ENCODE measurements at regions not wholly inside any gene's neighbourhood (a gene's known extent, or its start where the extent isn't known, plus 50 kb on each side); places are given as distances from the start of the nearest gene placed in this dataset.

DNA sequence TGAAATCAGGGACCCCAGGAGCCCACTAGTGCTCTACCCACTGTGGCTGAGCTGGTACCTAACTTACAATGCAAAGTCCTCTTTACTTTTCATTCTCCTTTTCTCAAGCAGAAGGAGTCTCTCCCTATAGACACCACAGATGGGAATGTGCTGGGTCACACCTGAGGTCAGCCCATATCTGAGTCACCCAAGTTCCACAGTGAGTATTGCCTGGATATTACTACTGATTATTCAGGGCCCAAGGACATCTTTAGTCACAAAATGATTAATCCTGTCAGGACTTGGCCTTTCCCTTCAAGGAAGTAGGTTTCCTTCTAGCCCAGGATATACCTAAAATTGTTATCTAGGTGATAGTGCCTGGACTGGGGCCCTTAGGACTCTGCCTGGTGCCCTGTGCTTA lies 1305.2 kb downstream of the SI start:
- H3K36me3 ChIP-seq (ENCODE audit: insufficient read depth, low read length), result no peaks in the 10 kb centered on the region
- no peaks in the 10 kb centered on the region for H4K20me1 ChIP-seq (ENCODE audit: insufficient read depth, low read length)
- H3K4me1 ChIP-seq (ENCODE audit: insufficient read depth, low read length, severe bottlenecking), result peaks cover 14% of the 10 kb centered on the region
- TF ChIP-seq, protein P1, sequence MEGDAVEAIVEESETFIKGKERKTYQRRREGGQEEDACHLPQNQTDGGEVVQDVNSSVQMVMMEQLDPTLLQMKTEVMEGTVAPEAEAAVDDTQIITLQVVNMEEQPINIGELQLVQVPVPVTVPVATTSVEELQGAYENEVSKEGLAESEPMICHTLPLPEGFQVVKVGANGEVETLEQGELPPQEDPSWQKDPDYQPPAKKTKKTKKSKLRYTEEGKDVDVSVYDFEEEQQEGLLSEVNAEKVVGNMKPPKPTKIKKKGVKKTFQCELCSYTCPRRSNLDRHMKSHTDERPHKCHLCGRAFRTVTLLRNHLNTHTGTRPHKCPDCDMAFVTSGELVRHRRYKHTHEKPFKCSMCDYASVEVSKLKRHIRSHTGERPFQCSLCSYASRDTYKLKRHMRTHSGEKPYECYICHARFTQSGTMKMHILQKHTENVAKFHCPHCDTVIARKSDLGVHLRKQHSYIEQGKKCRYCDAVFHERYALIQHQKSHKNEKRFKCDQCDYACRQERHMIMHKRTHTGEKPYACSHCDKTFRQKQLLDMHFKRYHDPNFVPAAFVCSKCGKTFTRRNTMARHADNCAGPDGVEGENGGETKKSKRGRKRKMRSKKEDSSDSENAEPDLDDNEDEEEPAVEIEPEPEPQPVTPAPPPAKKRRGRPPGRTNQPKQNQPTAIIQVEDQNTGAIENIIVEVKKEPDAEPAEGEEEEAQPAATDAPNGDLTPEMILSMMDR (IDR thresholded peaks at IDR 0.05; ENCODE audit: low read length), result no peak
- no peak for TF ChIP-seq EZH2 (IDR thresholded peaks at IDR 0.05; ENCODE audit: borderline replicate concordance, low read length)
- H3K9me3 ChIP-seq (ENCODE audit: low read length), result no peaks in the 10 kb centered on the region
- no peak overlapping the region for H3K4me3 ChIP-seq (ENCODE audit: low read depth, low read length, poor library complexity, severe bottlenecking)
- H3K9me2 ChIP-seq (ENCODE audit: low read depth, low read length), result no peaks in the 10 kb centered on the region
- H3K27me3 ChIP-seq (ENCODE audit: insufficient read depth, low read length), result no peaks in the 10 kb centered on the region
- H3F3A ChIP-seq (ENCODE audit: insufficient read depth, low read length), result no peaks in the 10 kb centered on the region
- no peaks in the 10 kb centered on the region for H3K79me2 ChIP-seq (ENCODE audit: insufficient read depth, low read length)
- no peak overlapping the region for H3K27ac ChIP-seq (ENCODE audit: low read depth, low read length, poor library complexity, severe bottlenecking)
- no peak overlapping the region for H3K9ac ChIP-seq (ENCODE audit: low read length)
- no peak overlapping the region for H3K4me2 ChIP-seq (ENCODE audit: low read length)
- no peak overlapping the region for H2AFZ ChIP-seq (ENCODE audit: low read length)

DNA sequence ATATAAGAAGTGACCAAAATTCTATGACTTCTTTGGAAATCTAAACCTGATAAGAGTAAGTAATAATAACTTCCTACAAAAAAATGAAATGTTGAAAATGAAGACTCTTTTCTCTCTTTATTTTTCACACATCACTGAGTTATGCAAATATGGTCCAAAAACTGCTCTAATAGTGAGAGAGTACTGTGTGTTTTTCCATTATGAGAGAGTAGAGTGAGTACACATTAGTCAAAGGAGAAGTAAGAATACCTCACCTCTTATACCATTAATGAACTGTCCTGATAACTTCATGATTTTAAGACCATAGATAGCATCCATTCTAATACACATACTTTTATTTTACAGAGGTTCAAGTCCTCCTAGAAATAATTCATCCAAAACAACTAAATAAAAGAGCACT lies 1310.2 kb downstream of the SI start:
- H3K4me3 ChIP-seq (ENCODE audit: low read depth, low read length, poor library complexity, severe bottlenecking), result no peak overlapping the region
- H3K36me3 ChIP-seq (ENCODE audit: insufficient read depth, low read length), result no peaks in the 10 kb centered on the region
- H3K4me2 ChIP-seq (ENCODE audit: low read length), result peak overlapping the region; percentile 5; the same call in 1 of the 2 replicates

GRCh38 chr3:163766112-163766511 lies 1312.2 kb downstream of the SI start:
- H4K20me1 ChIP-seq (ENCODE audit: insufficient read depth, low read length), result no peaks in the 10 kb centered on the region
- no peak overlapping the region for H3K9ac ChIP-seq (ENCODE audit: low read length)
- H3K4me1 ChIP-seq (ENCODE audit: insufficient read depth, low read length, severe bottlenecking), result peaks cover 42% of the 10 kb centered on the region
- no peaks in the 10 kb centered on the region for H3K36me3 ChIP-seq (ENCODE audit: insufficient read depth, low read length)
- H3F3A ChIP-seq (ENCODE audit: insufficient read depth, low read length), result no peaks in the 10 kb centered on the region
- no peak overlapping the region for H3K27ac ChIP-seq (ENCODE audit: low read depth, low read length, poor library complexity, severe bottlenecking)
- no peaks in the 10 kb centered on the region for H3K9me3 ChIP-seq (ENCODE audit: low read length)
- no peaks in the 10 kb centered on the region for H3K79me2 ChIP-seq (ENCODE audit: insufficient read depth, low read length)
- no peak overlapping the region for H3K4me3 ChIP-seq (ENCODE audit: low read depth, low read length, poor library complexity, severe bottlenecking)
- no peaks in the 10 kb centered on the region for H3K27me3 ChIP-seq (ENCODE audit: insufficient read depth, low read length)
- peak overlapping the region; percentile 64; the same call in 1 of the 2 replicates for H2AFZ ChIP-seq (ENCODE audit: low read length)
- H3K4me2 ChIP-seq (ENCODE audit: low read length), result no peak overlapping the region
- no peak for TF ChIP-seq EZH2 (IDR thresholded peaks at IDR 0.05; ENCODE audit: borderline replicate concordance, low read length)
- TF ChIP-seq, protein P1 (IDR thresholded peaks at IDR 0.05; ENCODE audit: low read length), result no peak
- no peaks in the 10 kb centered on the region for H3K9me2 ChIP-seq (ENCODE audit: low read depth, low read length)

More for the DNA sequence above, 1310.2 kb downstream of the SI start:
- no peaks in the 10 kb centered on the region for H4K20me1 ChIP-seq (ENCODE audit: insufficient read depth, low read length)
- H2AFZ ChIP-seq (ENCODE audit: low read length), result no peak overlapping the region; the same call in 1 of the 2 replicates
- TF ChIP-seq EZH2 (IDR thresholded peaks at IDR 0.05; ENCODE audit: borderline replicate concordance, low read length), result no peak
- TF ChIP-seq, protein P1 (IDR thresholded peaks at IDR 0.05; ENCODE audit: low read length), result no peak
- peaks cover 42% of the 10 kb centered on the region for H3K4me1 ChIP-seq (ENCODE audit: insufficient read depth, low read length, severe bottlenecking)
- H3F3A ChIP-seq (ENCODE audit: insufficient read depth, low read length), result no peaks in the 10 kb centered on the region
- H3K79me2 ChIP-seq (ENCODE audit: insufficient read depth, low read length), result no peaks in the 10 kb centered on the region
- no peaks in the 10 kb centered on the region for H3K27me3 ChIP-seq (ENCODE audit: insufficient read depth, low read length)
- no peaks in the 10 kb centered on the region for H3K9me2 ChIP-seq (ENCODE audit: low read depth, low read length)
- H3K9ac ChIP-seq (ENCODE audit: low read length), result no peak overlapping the region
- H3K9me3 ChIP-seq (ENCODE audit: low read length), result no peaks in the 10 kb centered on the region
- H3K27ac ChIP-seq (ENCODE audit: low read depth, low read length, poor library complexity, severe bottlenecking), result peak overlapping the region; percentile 70
